NCI-H1048 (cell line): ENCODE measurements at regions not wholly inside any gene's neighbourhood (a gene's known extent, or its start where the extent isn't known, plus 50 kb on each side); places are given as distances from the start of the nearest gene placed in this dataset.

ENCODE experiments used
- DNase-seq: peaks from one replicate; lab custom pipeline; 2025; lab: John Stamatoyannopoulos, UW

GRCh38 chr11:127420139-127420538 lies 419.6 kb upstream of the KIRREL3 start:
- no peak for DNase-seq

DNA sequence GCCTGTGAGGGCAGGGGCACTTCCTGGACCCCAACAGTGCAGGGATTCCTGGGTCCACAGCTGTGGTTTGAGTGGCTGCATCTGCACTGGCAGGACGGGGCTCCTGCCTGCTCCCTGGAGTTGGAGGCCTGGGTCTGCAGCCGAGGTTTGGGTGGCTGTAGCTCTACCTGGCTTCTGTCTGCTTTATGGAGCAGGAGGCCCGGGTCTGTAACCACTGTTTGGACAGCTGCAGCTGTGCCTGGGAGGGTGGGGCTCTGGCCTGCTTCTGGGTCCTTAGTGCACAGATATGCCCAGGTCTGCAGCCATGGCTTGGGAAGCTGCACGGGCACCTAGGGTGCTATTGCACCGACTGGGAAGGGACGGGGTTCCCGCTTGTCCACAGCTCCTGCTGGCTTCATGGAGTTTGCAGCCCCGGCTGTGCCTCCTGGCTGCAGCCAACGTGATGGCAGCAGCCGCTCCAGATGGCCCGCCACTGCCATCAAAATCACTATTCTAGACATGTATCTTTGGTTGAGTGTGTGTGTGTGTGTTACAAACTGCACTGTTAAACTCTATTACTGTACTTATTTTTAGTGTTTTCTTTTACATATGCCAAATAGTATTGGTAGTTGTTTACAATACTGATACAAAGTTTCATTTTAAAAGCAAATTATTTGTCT lies 412.3 kb upstream of the KIRREL3 start:
- DNase-seq, result no peak

- no peak for DNase-seq
These were observed 411.7 kb upstream of the KIRREL3 start for GRCh38 chr11:127412234-127412633.

GRCh38 chr11:127411283-127411682 lies 410.7 kb upstream of the KIRREL3 start:
- DNase-seq, result no peak

DNA sequence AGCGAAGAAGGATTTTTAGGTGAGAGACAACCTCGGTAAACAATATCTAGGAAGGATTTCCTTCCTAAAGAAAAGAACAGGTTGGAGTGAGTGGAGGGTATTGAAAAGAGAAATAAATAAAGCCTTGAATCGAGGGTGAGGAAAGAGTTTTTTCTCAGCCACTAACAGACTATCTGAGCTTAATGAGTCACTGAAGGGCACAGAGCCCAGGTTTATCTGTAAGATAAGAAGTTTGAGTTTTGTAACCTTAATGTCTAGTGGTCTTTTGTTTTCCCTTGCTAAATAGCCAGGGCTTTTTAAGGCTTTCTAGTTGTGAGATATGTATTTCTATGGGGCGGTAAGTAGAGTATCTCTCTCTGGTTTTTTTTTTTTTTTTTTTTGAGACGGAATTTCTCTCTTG lies 394.5 kb upstream of the KIRREL3 start:
- no peak for DNase-seq

DNA sequence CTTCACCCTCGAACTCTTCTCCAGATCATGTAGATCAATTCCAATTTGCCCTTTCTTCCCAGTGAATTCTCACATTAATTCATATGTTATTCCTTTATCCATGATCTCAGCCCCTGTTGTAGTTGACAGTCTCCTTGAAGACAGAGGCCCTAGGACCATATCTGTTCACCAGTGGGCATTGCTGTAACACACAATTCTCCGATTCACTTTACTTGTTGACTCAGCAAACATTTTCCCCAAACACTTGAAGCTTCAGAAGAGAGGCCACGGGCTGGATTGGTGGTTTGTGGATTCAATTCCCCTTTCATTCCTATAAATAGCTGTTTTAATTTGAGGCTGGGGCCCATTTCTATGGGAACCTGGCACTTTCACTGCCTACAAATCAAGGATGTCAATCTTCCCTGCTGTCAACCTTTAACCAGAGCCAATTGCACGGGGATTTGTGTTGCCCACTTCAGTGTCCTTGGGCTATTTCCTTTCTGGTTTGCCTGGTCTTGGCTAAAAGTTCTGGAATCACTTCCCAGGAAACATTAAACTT lies 393.0 kb upstream of the KIRREL3 start:
- DNase-seq, result no peak

DNA sequence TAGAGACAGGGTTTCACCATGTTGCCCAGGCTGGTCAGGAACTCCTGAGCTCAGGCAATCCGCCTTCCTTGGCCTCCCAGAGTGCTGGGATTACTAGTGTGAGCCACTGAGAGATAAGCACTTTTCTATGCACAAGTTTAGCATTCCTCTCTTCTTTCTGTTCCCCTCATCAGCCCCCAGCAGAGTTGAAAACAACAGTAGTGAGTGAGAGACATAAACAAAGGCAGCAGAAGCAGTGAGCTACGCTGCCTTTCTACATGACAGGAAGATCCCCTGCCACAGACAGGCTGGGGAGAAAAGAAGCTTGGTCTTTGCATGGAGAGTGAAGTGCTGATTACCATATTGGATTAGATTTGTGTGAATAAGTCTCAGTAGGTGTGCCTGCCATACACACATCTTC lies 392.0 kb upstream of the KIRREL3 start:
- no peak for DNase-seq

DNA sequence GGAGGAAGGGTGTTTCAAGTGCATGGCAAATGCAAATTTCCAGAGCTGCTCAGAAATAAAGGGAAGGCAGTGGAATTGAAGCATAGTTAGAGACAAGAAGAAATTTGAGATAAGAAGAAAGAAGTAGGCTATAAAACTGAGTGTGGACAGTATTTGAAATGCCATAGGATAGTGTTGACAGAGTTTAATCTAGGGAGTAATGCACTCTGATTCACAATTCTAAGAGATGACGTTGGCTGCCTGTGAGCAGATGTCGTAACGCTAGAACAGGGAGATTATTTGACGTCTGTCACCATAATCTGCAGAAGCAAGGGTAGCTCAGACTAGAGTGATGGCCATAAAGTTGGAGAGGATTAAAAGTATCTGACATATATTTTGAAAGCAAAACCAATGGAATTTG lies 389.9 kb upstream of the KIRREL3 start:
- DNase-seq, result no peak

DNA sequence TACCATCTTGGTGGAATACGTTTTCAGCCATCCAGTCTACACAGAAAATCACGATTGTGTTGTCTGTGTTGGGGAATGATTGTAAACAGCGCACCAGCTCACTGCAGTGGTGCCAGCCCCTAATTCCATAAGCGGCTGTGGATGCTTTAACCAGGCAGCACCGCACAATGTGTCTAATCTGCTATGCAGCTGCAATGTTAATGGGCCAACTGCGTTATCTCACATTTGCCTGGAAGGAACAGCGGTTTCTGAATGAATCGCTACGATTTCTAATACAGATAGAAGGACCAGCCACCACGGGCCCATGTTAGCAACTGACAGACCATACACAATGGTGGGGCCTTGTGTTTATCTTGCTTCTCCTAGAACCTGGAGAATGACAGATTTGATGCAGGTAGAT lies 384.5 kb upstream of the KIRREL3 start:
- DNase-seq, result no peak

DNA sequence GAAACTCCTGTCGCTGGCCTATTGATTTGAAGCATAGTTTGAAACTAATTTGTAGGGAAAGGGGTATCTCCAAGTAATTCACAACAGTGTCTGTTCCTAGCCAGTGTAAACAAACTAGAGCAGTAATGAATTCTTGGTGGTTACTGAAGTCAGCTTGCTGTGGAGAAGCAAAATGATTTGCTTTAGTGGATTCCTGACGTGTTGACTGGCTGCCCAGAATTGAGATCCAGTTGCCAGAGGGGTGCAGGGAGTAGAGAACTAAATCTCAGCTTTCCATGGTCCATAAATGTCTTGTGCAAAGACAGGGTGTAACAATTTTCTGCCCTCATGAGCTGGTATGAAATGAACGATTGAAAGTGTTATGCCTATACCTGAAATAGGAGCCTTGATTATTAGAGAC lies 382.5 kb upstream of the KIRREL3 start:
- no peak for DNase-seq

DNA sequence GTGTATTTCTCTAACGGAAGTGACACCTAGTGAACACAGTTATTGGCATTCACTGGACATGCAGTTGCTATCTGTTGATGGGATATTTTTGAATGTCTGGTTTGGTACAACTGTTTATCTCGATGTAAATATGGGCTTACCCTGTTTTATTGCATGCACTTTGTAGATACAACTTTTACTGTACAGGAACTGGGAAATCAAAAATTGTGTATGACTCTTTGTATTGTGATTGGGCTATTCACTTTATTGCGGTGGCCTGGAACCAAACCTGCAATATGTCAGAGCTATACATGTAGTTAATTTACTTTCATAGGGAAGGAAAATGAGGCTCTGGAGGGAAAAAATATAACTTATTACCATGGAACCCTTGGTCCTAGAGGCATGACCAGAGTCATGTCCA lies 380.7 kb upstream of the KIRREL3 start:
- no peak for DNase-seq

GRCh38 chr11:127379686-127380085 lies 379.1 kb upstream of the KIRREL3 start:
- DNase-seq, result no peak

GRCh38 chr11:127376301-127376700 lies 375.7 kb upstream of the KIRREL3 start:
- no peak for DNase-seq

DNA sequence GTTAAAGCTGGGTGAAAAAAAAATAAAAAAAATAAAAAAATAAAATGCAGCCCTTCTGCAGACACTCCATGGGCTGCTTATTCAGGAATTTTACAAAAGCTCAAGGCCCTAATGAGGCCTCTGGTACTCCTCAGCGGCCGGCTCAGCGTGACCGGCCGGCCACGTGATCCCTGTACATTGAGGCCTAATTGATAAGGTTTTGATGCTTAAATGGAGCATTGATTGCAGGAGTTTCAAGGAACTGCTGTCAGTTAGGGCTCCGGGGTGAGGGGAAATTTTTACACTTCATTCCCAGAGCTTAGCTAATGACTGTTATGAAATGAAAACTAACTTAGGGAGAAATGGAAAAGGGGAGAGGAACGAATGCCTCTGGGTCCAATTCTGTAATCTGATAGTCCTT lies 368.8 kb upstream of the KIRREL3 start:
- DNase-seq, result no peak

- no peak for DNase-seq
These were observed 362.3 kb upstream of the KIRREL3 start for GRCh38 chr11:127362754-127363308.

- no peak for DNase-seq
These were observed 357.6 kb upstream of the KIRREL3 start for GRCh38 chr11:127358160-127358559.

DNA sequence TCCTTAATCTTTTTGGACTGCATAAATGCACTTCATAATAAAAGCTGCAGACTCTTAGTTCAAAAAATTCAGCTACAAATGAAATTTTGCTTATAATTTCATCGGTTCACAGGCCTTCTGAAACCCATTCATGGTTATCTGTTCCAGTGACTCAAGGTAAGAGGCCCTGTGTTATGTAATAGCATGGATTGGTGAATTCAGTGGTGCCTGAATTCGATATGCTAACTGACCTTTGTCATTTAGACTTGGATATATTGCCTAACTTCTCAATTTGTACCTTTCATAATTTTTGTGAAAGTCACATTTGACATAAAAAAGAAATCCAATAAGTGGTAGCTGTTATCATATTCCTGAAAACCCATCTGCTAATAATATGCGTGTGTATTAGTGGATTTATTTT lies 349.9 kb upstream of the KIRREL3 start:
- no peak for DNase-seq

DNA sequence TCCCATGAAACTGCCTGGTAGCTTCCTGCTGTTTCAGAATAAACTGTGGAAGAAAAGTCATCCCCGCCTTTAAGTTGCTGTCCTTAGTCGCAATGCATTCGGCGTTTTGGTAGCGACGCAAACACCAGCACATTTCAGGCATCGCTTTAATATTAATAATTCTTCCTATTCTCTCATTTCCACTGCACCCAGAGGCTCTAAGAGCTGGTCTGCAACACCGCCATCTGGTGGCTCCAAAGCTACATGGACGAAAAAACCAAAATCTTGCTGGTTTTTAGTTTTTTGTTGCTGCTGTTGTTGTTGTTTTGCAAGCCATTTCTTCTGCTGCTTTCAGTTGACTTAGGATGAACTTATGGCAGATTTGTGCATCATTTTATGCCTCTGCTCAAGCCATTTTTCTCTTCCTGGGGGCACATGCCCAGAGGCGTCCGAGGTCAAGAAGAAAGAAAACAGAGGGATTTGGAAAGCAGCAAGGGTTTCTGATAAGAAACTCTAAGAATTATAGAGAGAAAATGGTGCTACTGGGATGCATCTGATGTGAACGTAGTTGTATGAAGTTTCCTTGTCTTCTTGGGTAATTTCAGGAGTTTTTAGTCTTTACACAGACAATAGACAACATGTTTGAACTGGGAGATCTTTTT lies 345.4 kb upstream of the KIRREL3 start:
- DNase-seq, result peak; percentile 14

DNA sequence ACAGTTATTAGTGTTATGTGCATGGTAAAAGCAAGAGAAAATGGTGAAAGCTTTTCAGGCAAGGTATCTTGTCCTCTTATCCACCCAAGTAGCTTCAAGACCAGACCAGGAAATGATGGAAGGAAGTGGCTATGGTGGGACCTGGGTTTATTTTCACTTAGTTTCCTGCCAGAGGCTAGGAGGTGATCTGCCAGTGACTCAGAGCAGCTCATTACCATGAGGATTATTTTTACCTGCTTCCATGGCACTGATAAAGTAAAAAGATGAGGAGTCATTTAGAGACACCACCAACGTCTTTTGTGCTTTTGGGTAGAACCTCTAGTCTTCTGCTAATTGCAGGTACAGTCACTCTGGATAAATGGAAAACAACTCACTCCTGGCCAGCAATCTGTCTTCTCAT lies 339.9 kb upstream of the KIRREL3 start:
- no peak for DNase-seq

GRCh38 chr11:127339376-127339775 lies 338.8 kb upstream of the KIRREL3 start:
- DNase-seq, result no peak

DNA sequence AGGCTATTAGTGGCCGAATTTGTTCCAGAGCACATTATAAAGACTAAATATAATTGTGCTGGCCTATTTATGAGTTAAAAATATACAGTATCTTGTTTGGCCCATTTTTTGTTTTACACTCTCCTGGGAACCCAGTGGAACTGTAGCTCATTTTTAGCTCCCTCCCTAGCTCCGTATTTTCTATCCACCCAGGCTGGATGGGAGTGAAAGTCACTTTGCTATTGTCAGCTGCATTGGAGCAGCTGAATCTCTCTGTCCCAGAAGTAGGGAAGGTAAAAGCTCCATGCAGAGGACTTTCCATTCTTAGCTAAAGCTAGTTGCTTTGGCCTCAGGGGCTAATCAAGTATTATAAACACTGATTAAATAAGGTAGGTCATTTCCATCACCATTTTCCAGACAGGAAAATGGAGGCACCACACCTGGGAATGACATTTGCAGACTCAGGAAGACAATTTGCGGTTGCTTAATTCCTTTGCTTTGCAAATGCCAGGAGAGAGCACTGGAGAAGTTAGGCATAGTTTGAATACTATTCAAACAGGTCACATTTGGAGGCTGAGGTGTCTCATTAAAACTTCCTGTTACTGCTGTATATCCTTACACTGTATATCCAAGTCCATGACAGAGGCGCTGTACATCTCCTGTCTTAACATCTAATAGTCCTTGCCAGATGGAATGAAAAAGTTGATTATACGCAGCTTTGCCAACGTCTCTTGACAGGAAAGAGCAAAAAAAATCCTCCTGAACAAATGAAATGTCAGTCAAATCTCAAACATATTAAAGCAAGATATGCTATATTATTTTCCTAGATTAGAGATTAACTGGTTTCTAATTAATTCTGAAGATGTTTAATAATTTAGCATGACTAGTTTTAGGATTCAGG lies 338.1 kb upstream of the KIRREL3 start:
- DNase-seq, result no peak

DNA sequence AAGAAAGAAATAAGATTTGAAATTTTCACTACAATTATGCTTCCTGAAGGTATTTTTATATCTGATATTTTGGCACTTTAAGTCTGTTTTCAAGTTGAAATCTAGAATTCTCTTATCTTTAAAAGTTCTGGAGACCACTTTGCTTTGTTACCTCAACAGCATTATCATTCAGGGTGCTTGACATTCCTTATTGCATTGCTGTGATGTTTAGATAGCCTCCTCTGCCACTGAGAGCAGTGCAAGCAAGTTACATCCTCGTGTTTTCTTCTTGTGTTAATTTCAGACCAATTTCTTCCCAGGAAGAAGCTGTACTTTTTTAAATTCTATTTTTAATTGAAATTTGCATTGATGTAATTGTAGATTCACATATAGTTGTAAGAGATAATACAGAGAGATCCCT lies 333.9 kb upstream of the KIRREL3 start:
- no peak for DNase-seq

GRCh38 chr11:127332896-127333295 lies 332.3 kb upstream of the KIRREL3 start:
- no peak for DNase-seq
